C1 segment of cervical spinal cord (tissue), 14 donors: ENCODE measurements at regions not wholly inside any gene's neighbourhood (a gene's known extent, or its start where the extent isn't known, plus 50 kb on each side); places are given as distances from the start of the nearest gene placed in this dataset.

Source experiments
- DNase-seq, 14 donors: peaks; one replicate each; lab custom pipeline; 2025; lab: John Stamatoyannopoulos, UW

DNA sequence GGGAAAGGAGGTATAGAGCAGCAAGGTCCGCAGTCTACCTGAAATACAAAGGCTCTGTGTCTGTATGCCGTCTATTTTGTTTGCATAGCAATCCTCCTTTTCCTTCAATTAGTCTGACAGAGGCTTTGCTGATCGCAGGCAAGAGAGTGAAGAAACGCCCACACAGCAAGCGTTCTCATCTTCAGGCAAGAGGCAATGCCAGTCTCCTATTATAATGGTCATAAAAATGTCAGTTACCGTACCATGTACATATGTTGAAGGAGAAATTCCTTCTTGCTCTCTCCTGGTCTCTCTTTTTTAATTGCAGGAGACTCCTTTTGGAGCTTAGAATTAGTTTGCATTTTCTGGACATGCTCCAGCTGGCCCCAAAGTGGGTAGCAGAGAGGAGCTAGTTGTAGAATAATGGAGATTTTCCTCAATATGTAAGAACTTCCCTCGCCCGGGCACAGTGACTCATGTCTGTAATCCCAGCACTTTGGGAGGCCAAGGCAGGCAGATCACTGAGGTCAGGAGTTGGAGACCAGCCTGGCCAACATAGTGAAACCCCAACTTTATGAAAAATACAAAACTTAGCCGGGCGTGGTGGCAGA lies 139.5 kb downstream of the PFKFB3 start:
- DNase-seq: no peak

DNA sequence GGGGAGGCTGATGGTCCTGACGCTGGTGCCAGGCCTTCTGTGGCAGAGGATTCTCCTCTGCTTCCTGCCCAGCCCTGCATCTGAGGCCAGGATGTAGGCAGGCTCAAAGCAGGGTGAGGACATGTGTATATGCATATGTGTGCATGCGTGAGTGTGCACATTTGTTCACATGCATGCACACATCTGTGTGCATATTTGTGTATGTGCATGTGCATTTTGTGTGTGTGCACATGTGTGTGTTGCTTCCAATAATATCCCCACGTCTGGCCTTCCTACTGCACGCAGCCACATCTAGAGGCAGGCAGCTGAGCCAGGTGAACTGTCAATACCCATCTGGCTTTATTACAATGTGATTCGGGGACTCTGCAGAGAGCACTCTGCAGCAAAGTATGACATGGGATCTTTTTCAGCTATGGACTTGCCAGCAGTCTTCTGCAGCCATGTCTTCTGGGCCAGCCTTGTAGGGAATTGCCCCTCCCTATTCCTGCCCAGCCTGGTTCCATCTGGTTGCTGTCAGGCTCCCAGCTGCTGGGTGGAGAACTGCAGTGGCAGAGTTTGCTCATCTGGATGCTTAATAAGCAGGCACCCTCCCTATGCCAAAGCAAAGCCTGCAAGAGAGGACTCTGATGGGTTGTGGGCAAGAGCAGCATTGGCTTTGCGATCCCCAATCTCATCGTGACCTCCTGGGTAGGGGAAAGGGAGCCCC lies 140.7 kb downstream of the PFKFB3 start:
- DNase-seq: no peak

GRCh38 chr10:6345404-6345803 lies 142.7 kb downstream of the PFKFB3 start:
- DNase-seq: no peak

- no peak for DNase-seq
Measured at GRCh38 chr10:6346631-6347030, 143.9 kb downstream of the PFKFB3 start.

DNA sequence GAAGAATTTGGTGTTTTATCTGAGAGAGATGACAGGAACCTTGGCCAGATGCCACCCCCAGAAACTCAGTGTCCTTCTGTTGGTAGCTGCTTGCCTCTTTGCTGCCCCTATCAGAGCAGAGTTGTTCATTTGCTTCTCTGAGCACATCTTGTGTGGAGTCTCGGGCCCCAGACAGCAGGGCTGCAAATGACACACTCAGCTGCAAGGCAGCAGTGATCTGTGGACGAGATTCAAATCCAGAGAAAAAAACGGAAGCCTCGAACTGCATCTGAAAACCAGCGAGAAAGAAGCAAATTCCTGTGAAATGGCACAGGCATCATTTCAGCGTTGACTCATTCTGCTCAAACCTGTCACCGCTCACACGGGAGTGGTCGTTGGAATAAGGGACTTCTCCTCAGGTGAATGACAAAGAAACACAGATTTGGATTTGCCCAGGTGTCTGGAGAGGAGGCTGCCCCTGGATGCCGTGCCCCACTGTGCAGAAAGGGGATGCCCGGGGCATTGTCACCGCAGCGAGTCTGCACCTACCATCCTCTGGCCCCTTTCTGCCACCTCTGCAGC lies 144.7 kb downstream of the PFKFB3 start:
- peak in 6 of 14 donors; percentile 26 to 71 (median 57) for DNase-seq

DNA sequence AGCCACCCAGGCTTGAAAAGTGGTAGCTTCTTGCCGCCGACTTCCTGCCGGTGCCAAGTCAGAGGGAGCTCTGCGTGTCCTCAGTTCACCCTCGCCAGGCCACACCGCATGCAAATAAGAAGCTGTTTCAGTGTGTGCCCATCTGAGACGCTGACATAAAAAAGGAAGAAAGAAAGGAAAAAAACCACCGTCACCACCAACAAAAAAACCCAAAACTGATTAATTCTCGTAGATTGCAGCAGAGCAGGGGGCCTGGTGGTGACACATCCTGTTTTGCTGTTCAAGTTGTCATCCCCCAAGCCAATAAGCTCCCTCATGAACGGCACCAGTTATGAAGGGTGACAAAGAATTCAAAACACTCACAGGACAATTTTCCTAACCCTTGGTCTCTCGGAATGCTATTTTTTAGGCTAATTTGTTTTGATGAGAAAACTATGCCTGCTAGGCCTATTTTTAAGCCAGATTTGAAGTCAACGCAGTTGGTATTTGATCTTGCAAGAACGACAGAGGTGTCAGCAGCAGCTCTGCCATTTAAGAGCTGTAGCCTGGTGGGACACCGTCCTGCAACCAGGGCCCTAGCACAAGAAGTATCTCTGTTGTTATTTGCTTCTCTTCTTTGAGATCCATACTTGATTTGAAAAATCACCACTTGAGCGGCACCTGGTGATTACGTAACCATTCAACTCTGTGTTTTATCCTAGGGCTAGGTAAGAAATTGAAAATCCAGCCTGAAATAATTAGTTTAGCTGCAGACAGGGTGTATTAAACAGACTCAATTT lies 145.6 kb downstream of the PFKFB3 start:
- DNase-seq: peak in 10 of 14 donors; percentile 15 to 79 (median 51)

DNA sequence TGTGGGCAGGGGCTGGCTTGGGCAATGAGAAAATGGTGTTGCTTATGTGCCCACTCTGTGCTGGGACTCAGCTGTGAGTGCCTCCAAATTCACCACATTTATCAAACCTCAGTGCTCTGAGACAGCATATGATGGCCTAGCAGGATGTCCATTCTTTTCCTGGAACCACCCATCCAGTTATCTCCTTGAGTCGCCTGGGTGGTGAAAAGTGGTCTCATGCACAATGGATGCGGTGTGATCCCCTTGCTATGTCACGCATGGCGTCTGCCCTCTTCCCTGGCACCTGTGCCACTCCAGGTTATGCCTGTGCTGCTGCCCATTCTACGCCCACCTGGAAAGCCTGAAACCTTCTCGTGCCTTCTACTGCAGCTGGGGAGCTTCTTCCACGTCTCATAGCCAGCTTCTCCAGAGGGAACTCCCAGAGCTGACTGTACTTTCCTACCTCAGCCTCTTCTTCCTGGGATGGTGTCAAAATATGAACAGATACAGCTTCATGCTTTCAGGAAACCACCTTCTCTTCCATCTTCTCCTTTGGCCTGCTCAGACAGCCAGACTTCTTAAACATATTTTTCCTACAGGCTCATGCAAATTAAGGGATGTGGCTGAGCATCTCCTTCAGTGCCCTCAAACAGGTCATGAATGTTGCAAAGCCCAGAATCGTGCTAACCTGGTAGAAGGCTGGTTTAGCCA lies 147.3 kb downstream of the PFKFB3 start:
- no peak for DNase-seq

DNA sequence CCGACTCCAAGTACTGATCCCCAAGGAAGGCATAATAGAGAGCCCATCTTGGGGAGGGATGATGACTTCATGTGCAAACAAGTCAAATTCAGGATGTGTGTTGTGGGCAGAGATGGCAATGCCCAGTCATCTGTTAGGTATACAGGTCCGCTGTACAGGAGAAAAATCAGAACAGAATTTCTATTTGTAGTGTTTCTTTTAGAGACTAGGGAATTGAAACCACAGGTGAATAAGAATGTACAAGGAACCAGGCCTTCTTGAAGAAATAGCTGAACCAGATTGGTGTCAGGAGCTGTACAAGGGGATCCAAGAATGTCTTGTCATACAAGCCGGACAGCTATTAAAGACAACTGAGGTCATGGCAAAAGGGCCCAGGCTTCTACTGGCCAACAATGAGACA lies 147.9 kb downstream of the PFKFB3 start:
- no peak for DNase-seq

GRCh38 chr10:6351495-6351894 lies 148.8 kb downstream of the PFKFB3 start:
- DNase-seq: no peak

DNA sequence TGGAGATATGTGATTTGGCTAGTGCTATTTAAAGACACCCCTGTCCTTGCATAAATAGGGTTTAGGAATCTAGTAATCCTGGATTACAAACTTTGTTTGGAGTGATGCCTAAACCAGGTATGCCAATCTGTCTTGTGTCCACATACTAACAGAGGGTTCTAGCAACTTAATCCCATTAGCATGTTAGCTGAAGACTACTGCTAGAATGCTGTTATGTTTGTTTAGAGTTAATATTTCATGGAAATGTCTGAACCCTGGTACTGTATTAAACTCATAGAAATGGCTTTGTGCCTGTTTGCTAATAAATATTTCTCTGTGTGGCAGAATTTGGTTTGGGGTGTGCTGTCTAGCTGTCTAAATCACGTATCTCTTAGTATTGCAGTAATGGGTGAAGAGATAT lies 150.8 kb downstream of the PFKFB3 start:
- no peak for DNase-seq

GRCh38 chr10:6354168-6354772 lies 151.5 kb downstream of the PFKFB3 start:
- DNase-seq: no peak

DNA sequence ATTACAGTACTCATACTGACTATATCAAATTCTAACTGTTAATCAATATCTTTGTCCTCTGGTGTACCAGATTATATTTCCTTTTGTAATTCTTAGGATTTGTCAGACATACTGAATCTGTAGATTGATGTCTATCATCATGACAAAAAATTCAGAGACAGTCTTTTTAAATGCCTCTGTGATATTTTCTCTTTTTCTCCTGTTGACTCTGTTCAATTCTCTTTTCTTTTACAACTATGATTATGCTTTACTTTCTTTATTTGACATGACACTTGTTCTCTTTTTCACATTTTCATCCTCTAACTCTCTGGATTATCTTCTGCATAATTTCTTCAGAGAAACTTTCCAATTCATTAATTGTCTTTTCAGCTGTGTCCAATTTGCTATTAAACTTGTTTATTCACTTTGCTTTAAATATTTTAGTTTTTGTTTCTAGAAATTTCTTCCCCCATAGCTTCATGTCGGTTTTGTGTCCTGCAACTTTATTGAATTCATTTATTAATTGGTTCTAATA lies 153.6 kb downstream of the PFKFB3 start:
- no peak for DNase-seq

DNA sequence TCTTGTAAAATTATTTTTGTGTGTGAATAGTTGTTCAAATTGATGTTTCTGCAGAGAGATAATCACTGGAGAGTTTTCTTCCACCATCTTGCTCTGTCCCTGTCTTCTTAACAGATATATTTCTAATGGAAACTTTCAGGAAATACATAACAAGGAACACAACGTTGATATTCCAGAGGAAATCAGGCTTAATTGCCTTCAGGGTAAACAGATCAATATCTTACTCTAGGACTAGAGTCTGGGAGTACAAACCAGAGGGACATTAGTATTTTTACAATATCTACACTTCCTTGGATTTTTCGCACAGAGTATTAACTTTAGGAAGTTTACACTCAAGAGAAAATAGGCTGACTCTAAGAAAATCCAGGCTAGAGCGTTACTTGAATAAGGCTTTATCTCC lies 159.1 kb downstream of the PFKFB3 start:
- no peak for DNase-seq

DNA sequence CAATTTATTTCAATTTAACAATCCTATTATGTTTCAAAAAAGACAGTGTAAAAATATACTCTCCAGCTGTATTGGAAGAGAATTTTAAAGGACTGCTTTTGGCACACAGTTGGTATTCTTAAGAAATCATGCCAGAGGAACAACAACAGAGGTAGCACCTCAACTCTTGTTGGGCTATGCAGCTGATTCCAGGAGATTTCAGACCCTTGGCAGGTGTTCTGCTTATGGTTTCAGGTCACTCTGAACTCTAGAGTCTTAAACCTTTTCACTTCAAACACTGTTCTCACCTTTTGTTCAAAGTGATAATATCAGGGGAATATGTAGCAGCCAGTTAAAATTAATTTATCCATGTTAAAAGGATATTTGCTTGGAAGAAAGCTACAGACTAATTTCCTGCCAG lies 160.1 kb downstream of the PFKFB3 start:
- no peak for DNase-seq

DNA sequence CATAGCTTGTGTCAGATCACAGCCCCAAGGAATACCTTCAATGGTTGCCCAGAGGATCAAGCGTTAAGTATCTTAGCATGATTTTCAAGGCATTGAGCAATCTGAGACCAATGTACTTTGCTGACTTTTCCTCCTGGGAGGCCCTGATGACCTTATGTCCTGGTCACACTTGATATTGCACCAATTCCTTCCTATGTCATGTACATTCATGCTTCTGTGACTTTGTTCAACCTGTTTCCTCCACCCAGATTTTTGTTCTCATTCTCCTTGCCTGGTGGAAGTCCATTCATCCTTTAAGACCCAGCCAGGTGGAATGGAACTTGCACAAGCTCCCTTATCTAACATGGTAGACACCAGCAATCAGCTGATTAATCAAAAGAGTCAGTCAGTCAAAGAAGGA lies 160.8 kb downstream of the PFKFB3 start:
- no peak for DNase-seq

GRCh38 chr10:6364283-6364682 lies 161.6 kb downstream of the PFKFB3 start:
- no peak for DNase-seq

- DNase-seq: no peak
Measured at GRCh38 chr10:6364893-6365292, 162.2 kb downstream of the PFKFB3 start.

- DNase-seq: no peak
Measured at GRCh38 chr10:6365384-6365783, 162.7 kb downstream of the PFKFB3 start.
